Hippocampal formation (tissue), 2 donors: ENCODE measurements at regions not wholly inside any gene's neighbourhood (a gene's known extent, or its start where the extent isn't known, plus 50 kb on each side); places are given as distances from the start of the nearest gene placed in this dataset.
A peak's percentile ranks its signal among the peaks of the same experiment; 100 is the strongest.
"Not testable (repeated sequence)": the region's sequence is repeated elsewhere in the genome, so short reads cannot be mapped to it uniquely, and the experiment has no call there.

ENCODE experiments used
- DNase-seq, 2 donors: peaks; one replicate each; lab custom pipeline; 2025; lab: John Stamatoyannopoulos, UW

GRCh38 chr3:21020681-21021080 is 730.3 kb downstream of the ZNF385D start:
- DNase-seq: no peak

GRCh38 chr3:21020043-21020442 is 731.0 kb downstream of the ZNF385D start:
- no peak for DNase-seq

- no peak for DNase-seq
Observed at GRCh38 chr3:21017115-21017852, 733.7 kb downstream of the ZNF385D start.

- DNase-seq: no peak
Observed at GRCh38 chr3:21013566-21013965, 737.4 kb downstream of the ZNF385D start.

GRCh38 chr3:20999661-21000060 is 751.3 kb downstream of the ZNF385D start:
- no peak for DNase-seq

GRCh38 chr3:20997183-20997582 is 753.8 kb downstream of the ZNF385D start:
- no peak for DNase-seq

GRCh38 chr3:20990896-20991295 is 760.1 kb downstream of the ZNF385D start:
- no peak for DNase-seq

- DNase-seq: not testable (repeated sequence)
Observed at GRCh38 chr3:20989653-20990052, 761.4 kb downstream of the ZNF385D start.

GRCh38 chr3:20984594-20985205 is 766.3 kb downstream of the ZNF385D start:
- DNase-seq: no peak

- DNase-seq: no peak
Observed at GRCh38 chr3:20975188-20975651, 775.8 kb downstream of the ZNF385D start.

- no peak for DNase-seq
Observed at GRCh38 chr3:20974396-20974795, 776.6 kb downstream of the ZNF385D start.

- not testable (repeated sequence) for DNase-seq
Observed at GRCh38 chr3:20970807-20971206, 780.2 kb downstream of the ZNF385D start.

GRCh38 chr3:20967485-20967884 is 781.5 kb upstream of the SGO1 start:
- not testable (repeated sequence) for DNase-seq

- DNase-seq: no peak
Observed at GRCh38 chr3:20958161-20958560, 772.2 kb upstream of the SGO1 start.

- DNase-seq: no peak
Observed at GRCh38 chr3:20945892-20946291, 759.9 kb upstream of the SGO1 start.

- DNase-seq: no peak
Observed at GRCh38 chr3:20935791-20936190, 749.8 kb upstream of the SGO1 start.

- no peak for DNase-seq
Observed at GRCh38 chr3:20931834-20932233, 745.8 kb upstream of the SGO1 start.

- peak in 1 of 2 donors; percentile 1 for DNase-seq
Observed at GRCh38 chr3:20930034-20930433, 744.0 kb upstream of the SGO1 start.

- no peak for DNase-seq
Observed at GRCh38 chr3:20924646-20925385, 738.8 kb upstream of the SGO1 start.

GRCh38 chr3:20921112-20921511 is 735.1 kb upstream of the SGO1 start:
- DNase-seq: not testable (repeated sequence)

GRCh38 chr3:20916951-20917606 is 731.1 kb upstream of the SGO1 start:
- no peak for DNase-seq

- no peak for DNase-seq
Observed at GRCh38 chr3:20914310-20914709, 728.3 kb upstream of the SGO1 start.
